HepG2 (cell line): ENCODE measurements at regions not wholly inside any gene's neighbourhood (a gene's known extent, or its start where the extent isn't known, plus 50 kb on each side); places are given as distances from the start of the nearest gene placed in this dataset.

Experiments used
- CTCF ChIP-seq: sonication (generic); formaldehyde crosslinking; IDR thresholded peaks from 2 replicates; pipeline ENCODE4 v1.5.0; 2020; ENCODE audit warnings: mild to moderate bottlenecking, missing genetic modification reagents, moderate library complexity
- HIVEP1 ChIP-seq: sonication (generic); formaldehyde crosslinking; IDR thresholded peaks from 2 replicates; pipeline ENCODE4 v1.4.0; 2020; ENCODE audit warnings: mild to moderate bottlenecking, missing genetic modification reagents
- SNRNP70 ChIP-seq: fragments of 200-400 bp; formaldehyde crosslinking; IDR thresholded peaks from 2 replicates; pipeline ENCODE4 v1.6.1; 2017; ENCODE audit warnings: mild to moderate bottlenecking, low read depth, low read length, moderate library complexity
- ZNF598 ChIP-seq: sonication (generic); formaldehyde crosslinking; IDR thresholded peaks from 2 replicates; pipeline ENCODE4 v1.5.1; 2020; ENCODE audit warnings: mild to moderate bottlenecking, missing genetic modification reagents, borderline replicate concordance
- ZNF639 ChIP-seq: conservative IDR thresholded peaks from 2 replicates; pipeline ENCODE4 v1.6.1; 2018; ENCODE audit warnings: missing genetic modification reagents
- TF ChIP-seq, protein P1 (sequence below): sonication (generic); formaldehyde crosslinking; conservative IDR thresholded peaks from 2 replicates; pipeline ENCODE4 v1.5.0; 2020; ENCODE audit warnings: missing genetic modification reagents

DNA sequence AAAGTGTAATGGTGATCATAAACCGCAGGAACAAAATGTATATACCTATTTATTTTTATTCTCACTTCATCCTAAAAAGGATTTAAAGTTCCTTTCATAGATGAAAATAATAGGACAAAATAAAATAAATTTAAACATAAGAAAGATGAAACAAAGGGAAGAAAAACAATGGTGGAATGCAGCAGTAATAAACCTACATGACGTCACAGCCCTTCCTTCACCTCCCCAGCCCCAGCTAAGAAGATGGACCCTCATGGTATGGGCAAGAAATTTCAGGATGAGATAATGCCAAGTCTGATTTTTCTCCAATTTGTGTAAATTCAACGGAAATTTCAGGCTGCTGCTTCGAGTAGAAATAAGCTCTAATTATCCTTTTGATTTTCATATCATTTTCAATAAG lies 381.0 kb downstream of the LRIG3 start:
- TF ChIP-seq SNRNP70 (no peak), ZNF598 (CRISPR knock-in tag) (no peak), HIVEP1 (CRISPR knock-in tag) (no peak), ZNF639 (CRISPR knock-in tag) (no peak), CTCF (CRISPR knock-in tag) (no peak)
- TF ChIP-seq, protein P1, sequence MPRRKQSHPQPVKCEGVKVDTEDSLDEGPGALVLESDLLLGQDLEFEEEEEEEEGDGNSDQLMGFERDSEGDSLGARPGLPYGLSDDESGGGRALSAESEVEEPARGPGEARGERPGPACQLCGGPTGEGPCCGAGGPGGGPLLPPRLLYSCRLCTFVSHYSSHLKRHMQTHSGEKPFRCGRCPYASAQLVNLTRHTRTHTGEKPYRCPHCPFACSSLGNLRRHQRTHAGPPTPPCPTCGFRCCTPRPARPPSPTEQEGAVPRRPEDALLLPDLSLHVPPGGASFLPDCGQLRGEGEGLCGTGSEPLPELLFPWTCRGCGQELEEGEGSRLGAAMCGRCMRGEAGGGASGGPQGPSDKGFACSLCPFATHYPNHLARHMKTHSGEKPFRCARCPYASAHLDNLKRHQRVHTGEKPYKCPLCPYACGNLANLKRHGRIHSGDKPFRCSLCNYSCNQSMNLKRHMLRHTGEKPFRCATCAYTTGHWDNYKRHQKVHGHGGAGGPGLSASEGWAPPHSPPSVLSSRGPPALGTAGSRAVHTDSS: no peak
